ENCODE measurements at regions not wholly inside any gene's neighbourhood (a gene's known extent, or its start where the extent isn't known, plus 50 kb on each side); places are given as distances from the start of the nearest gene placed in this dataset.

GRCh38 chr7:157061979-157062378, 51.5 kb upstream of the MNX1 start:
- no peak overlapping the region for H3K27ac Mint-ChIP-seq (ENCODE audit: unreplicated experiment)
- H3K9me3 Mint-ChIP-seq (ENCODE audit: low read depth), result peaks cover 22% of the 10 kb centered on the region
- no peak overlapping the region for H3K4me3 Mint-ChIP-seq (ENCODE audit: unreplicated experiment)
- H3K36me3 Mint-ChIP-seq (ENCODE audit: low read depth), result no peaks in the 10 kb centered on the region
- no peak for TF ChIP-seq CTCF (IDR thresholded peaks at IDR 0.05)
- DNase-seq (ENCODE audit: low spot score), result peak; percentile 44
- no peaks in the 10 kb centered on the region for H3K4me1 Mint-ChIP-seq (ENCODE audit: low read depth)
- peaks cover 17% of the 10 kb centered on the region for H3K27me3 Mint-ChIP-seq (ENCODE audit: low read depth)

- no peak for TF ChIP-seq CTCF (IDR thresholded peaks at IDR 0.05)
- H3K4me3 Mint-ChIP-seq (ENCODE audit: unreplicated experiment), result no peak overlapping the region
- no peaks in the 10 kb centered on the region for H3K4me1 Mint-ChIP-seq (ENCODE audit: low read depth)
- H3K36me3 Mint-ChIP-seq (ENCODE audit: low read depth), result no peaks in the 10 kb centered on the region
- DNase-seq (ENCODE audit: low spot score), result peak; percentile 60
- H3K27me3 Mint-ChIP-seq (ENCODE audit: low read depth), result peaks cover 17% of the 10 kb centered on the region
- no peak overlapping the region for H3K27ac Mint-ChIP-seq (ENCODE audit: unreplicated experiment)
- peaks cover 27% of the 10 kb centered on the region for H3K9me3 Mint-ChIP-seq (ENCODE audit: low read depth)
Measured at GRCh38 chr7:157065046-157065445, 54.6 kb upstream of the MNX1 start.

GRCh38 chr7:157072361-157072760, 61.9 kb upstream of the MNX1 start:
- no peaks in the 10 kb centered on the region for H3K36me3 Mint-ChIP-seq (ENCODE audit: low read depth)
- peaks cover 42% of the 10 kb centered on the region for H3K27me3 Mint-ChIP-seq (ENCODE audit: low read depth)
- DNase-seq (ENCODE audit: low spot score), result peak; percentile 11
- H3K27ac Mint-ChIP-seq (ENCODE audit: unreplicated experiment), result no peak overlapping the region
- no peaks in the 10 kb centered on the region for H3K4me1 Mint-ChIP-seq (ENCODE audit: low read depth)
- peaks cover 6% of the 10 kb centered on the region for H3K9me3 Mint-ChIP-seq (ENCODE audit: low read depth)
- TF ChIP-seq CTCF (IDR thresholded peaks at IDR 0.05), result no peak
- no peak overlapping the region for H3K4me3 Mint-ChIP-seq (ENCODE audit: unreplicated experiment)

- Mint-ChIP-seq H3K4me1 (ENCODE audit: low read depth) (no peaks in the 10 kb centered on the region), H3K27ac (ENCODE audit: unreplicated experiment) (no peak overlapping the region), H3K4me3 (ENCODE audit: unreplicated experiment) (no peak overlapping the region), H3K9me3 (ENCODE audit: low read depth) (peaks cover 5% of the 10 kb centered on the region), H3K27me3 (ENCODE audit: low read depth) (peaks cover 44% of the 10 kb centered on the region), H3K36me3 (ENCODE audit: low read depth) (no peaks in the 10 kb centered on the region)
- no peak for TF ChIP-seq CTCF (IDR thresholded peaks at IDR 0.05)
- DNase-seq (ENCODE audit: low spot score), result no peak
Measured at GRCh38 chr7:157073335-157073734, 62.9 kb upstream of the MNX1 start.

- no peak for TF ChIP-seq CTCF (IDR thresholded peaks at IDR 0.05)
- Mint-ChIP-seq H3K27ac (ENCODE audit: unreplicated experiment) (no peak overlapping the region), H3K4me3 (ENCODE audit: unreplicated experiment) (no peak overlapping the region), H3K27me3 (ENCODE audit: low read depth) (peaks cover 50% of the 10 kb centered on the region), H3K36me3 (ENCODE audit: low read depth) (no peaks in the 10 kb centered on the region), H3K9me3 (ENCODE audit: low read depth) (peaks cover 5% of the 10 kb centered on the region), H3K4me1 (ENCODE audit: low read depth) (no peaks in the 10 kb centered on the region)
- DNase-seq (ENCODE audit: low spot score), result no peak
Measured at GRCh38 chr7:157073949-157074624, 63.6 kb upstream of the MNX1 start.
